Right kidney (tissue), 1 donor: ENCODE measurements at regions not wholly inside any gene's neighbourhood (a gene's known extent, or its start where the extent isn't known, plus 50 kb on each side); places are given as distances from the start of the nearest gene placed in this dataset.
A peak's percentile ranks its signal among the peaks of the same experiment; 100 is the strongest.
"Not testable (repeated sequence)": the region's sequence is repeated elsewhere in the genome, so short reads cannot be mapped to it uniquely, and the experiment has no call there.

Experiments used
- DNase-seq: peaks from one replicate; pipeline ENCODE4 v3.0.0-alpha.2; 2016

- DNase-seq, result no peak
These were observed 50.5 kb upstream of the GRIN2A start for GRCh38 chr16:10232757-10233156.

DNA sequence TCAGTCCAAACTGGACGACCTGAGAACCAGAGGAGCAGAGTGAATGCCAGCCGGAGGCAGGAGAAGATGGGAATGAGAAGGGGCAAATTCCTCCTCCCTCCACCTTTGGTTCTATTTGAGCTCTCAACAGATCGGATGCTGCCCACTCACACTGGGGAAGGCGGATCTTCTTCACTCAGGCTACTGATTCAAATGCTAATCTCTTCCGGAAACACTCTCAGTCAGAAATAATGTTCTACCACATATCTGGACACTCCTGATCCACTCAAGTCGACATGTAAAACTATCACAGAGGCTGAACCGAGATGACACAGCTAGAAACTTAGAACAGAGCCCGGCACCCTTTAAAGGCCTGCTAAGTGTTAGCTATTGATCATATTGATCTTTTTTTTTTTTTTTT lies 57.4 kb upstream of the GRIN2A start:
- DNase-seq, result no peak

GRCh38 chr16:10240854-10241613 lies 58.8 kb upstream of the GRIN2A start:
- DNase-seq, result no peak

- DNase-seq, result no peak
These were observed 59.9 kb upstream of the GRIN2A start for GRCh38 chr16:10242097-10242496.

DNA sequence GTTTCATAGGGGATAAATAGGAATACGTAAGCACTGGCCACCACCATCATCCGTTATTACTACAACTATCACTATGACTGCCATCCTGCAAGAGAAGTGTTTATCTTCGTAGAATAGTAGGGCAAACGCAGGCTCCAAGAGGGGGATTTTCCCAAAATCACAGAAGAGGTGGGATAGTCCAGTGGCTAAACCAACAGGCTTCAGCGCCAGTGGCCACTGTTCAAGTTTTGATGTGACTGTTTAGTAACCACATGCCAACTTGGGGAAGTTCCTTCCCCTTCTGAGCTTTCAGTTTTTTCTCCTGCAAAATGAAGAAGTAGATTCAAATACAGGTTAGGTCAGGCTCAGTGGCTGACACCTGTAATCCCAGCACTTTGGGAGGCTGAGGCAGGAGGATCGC lies 60.7 kb upstream of the GRIN2A start:
- no peak for DNase-seq

DNA sequence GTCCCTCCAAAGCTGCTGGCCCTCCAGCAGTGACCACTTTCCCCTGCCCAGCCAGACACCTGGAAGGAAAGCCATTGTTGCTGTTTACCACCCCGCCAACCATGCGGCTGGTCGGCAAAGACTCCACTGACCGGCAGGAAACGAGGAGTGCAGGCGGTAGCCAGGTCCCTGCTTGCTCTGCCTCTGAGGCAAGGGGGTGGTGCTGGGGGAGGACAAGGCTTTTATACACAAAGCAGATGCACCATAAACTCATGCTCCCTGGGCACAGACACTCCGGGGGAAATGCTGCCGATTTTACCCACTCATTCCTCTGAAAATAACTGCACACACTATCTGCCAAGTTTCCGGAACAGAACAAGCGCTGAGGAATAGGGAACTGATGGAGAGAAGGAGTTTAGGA lies 62.8 kb upstream of the GRIN2A start:
- no peak for DNase-seq

DNA sequence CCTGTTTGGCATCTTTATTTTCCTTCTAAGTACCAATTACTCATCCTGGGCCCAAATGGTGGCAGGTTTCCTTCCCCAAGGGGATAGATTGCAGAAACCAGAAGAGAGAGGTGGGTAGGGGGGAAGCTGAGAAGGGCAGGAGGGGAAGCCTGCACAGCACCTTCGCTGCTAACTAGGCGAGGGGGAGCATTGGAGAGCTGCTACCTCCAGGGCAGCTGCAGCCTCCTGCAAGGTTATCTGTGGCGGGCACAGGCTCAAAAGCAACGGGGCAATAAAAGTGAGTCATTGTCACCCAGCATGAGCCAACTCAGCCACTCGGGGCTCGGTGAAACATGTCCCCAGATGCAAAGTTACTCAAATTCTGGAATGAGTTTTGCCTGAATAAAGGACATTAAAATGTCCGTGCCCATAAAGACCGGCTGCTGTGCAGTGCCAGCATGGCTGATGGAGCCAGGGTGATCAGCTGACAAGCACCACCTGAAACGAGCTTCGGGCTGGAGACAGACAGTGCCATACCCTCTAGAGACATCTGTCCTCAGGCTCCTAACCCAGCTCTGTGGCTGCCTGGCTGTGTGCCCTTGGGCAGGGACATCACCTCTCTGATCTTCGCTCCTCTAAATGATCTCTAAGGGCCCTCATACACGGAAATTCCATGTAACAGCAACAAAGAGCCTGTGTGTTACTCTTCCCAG lies 68.1 kb upstream of the GRIN2A start:
- DNase-seq, result no peak

DNA sequence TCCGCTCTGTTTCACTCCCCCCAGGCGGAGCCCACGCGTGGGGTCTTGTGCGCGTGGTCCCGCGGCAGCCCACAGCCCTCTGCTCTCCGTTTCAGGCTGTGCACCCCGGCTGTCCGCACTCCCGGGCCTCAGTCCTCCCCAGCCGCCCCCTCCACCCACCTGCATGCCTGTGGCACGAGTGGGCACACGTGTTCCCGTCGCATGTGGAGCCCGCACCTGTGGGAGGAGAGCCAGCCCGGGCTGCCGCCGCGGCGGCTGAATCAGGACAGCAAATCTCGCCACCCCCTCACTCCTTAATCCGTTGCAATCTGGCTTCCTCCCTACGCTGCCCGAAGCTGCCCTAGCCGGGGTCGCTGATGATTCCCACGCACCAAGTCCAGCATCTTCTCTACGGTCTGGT lies 69.9 kb upstream of the GRIN2A start:
- no peak for DNase-seq

DNA sequence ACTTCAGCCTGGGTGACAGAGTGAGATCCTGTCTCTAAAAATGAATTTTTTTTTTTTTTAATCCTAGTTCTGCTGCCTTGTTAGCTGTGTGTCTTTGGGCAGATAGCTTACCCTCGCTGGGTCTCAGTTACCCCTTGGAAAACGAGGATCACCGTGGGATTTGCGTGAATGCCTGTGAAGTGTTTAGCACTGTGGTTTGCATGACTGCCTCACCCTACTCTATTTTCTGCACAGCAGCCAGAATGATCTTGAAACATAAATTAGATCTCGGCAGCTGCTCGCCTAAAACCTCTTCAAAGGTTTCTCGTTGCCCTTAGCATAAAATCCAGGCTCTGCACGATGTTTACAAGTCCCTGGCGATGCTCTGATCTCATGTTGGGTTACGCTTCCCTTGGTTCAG lies 71.2 kb upstream of the GRIN2A start:
- no peak for DNase-seq

- DNase-seq, result no peak
These were observed 73.5 kb upstream of the GRIN2A start for GRCh38 chr16:10255728-10256127.

DNA sequence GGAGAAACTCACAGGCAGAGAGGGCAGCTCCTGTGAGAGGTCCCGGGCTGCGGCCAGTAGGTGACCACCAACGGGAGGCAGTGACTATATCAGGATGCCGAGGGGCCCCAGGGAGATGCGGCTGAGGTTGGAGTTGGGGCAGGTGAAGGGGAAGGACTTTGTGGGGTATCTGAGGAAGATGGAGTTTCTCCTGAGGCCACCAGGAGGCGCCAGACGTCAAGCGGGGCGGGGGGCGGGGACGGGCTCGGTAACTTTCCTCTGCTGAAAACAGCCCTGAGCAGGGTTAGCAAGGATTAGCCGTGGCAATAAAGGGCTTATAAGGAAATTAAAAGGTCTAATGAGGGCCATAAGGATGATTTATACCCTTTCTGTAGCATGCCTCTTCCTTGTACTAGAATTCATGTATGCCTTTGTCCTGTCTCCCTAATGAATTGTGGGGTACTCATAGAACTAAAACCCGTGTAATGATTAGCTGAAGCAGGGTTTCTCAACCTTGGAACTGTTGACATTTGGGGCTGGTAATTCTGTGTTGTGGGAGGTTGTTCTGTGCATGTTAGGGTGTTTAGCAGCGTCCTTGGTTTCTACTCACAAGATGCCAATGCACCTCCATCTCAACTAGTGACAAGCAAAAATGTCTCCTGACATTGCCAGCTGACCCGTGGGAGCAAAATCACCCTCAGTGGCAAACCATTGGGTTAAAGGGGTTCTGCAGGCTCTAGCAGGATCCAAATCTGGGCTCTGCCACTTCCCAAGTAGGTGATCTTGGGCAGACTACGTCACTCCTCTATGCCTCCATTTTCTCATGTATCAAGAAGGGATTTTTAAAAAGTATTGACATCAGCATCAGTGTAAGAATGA lies 74.8 kb upstream of the GRIN2A start:
- DNase-seq, result peak; percentile 54

- DNase-seq, result not testable (repeated sequence)
These were observed 75.5 kb upstream of the GRIN2A start for GRCh38 chr16:10257642-10258251.

GRCh38 chr16:10258930-10259603 lies 76.8 kb upstream of the GRIN2A start:
- DNase-seq, result not testable (repeated sequence)

DNA sequence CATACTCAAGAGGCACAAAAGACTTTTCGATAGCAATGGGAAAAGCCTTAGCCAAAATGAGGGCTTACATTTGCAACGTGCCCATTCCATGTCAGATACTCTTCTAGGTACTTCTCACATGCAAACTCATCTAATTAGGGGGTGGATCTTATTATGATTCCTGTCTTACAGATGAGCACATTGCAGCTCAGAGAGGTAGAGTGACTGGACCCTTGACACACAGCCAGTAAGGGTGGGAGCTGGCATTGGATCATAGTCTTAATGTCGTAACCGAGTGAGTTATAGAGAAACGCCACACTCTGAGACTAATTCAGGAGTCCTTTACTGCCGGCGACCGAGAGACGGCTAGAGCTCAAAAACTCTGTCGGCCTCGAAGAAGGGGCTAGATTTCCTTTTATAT lies 78.8 kb upstream of the GRIN2A start:
- DNase-seq, result no peak

GRCh38 chr16:10261526-10261925 lies 79.3 kb upstream of the GRIN2A start:
- not testable (repeated sequence) for DNase-seq

- no peak for DNase-seq
These were observed 80.3 kb upstream of the GRIN2A start for GRCh38 chr16:10262377-10263132.

DNA sequence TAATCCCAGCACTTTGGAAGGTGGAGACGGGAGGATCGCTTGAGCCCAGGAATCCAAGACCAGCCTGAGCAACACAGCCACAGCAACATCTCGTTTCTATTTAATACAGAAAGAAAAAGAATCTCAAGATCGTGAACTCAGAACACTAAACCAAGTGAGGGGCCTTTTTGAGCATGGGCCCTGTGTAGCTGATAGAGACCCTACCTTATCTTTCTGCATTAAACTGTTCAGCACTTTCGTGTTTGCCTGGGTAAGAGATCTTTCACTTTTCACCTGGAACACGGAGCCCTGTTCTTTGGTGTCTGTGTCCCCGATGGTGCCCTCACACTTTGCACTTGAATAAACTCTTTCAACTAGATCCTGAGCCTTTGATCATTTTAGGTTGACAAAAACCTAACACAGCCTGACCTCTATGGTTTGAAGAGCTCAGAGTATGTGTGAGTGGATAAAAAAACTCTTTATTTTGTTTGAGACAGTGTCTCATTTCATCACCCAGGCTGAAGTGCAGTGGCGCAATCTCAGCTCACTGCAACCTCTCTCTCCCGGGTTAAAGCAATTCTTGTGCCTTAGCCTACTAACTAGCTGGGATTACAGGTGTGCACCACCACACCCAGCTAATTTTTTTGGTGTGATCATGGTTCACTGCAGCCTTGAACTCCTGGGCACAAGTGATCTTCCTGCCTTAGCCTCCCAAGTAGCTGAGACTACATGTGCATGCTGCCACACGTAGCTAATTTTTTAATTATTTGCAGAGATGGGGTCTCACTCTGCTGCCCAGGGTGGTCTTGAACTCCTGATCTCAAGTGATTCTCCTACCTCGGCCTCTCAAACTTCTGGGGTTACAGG lies 83.8 kb upstream of the GRIN2A start:
- DNase-seq, result peak; percentile 19

DNA sequence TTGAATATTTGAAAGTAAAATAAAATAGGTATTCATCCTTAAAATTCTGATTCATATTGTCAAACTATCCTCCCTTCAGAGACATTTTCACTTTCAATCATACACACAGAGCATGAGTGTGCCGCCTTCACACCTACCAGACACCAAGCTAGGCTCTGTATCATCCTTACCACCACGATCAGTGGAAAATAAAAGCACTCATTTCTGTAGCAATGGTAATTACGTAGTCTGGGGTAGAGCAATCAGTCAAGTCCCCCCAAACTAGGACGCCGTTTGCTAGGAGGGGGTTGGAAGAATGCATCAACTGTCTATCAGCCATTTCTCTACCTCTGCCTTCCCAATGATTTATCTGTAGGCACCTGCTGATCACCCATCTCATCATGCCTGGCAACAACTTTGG lies 84.6 kb upstream of the GRIN2A start:
- DNase-seq, result no peak

- DNase-seq, result no peak
These were observed 87.4 kb upstream of the GRIN2A start for GRCh38 chr16:10269632-10270031.

DNA sequence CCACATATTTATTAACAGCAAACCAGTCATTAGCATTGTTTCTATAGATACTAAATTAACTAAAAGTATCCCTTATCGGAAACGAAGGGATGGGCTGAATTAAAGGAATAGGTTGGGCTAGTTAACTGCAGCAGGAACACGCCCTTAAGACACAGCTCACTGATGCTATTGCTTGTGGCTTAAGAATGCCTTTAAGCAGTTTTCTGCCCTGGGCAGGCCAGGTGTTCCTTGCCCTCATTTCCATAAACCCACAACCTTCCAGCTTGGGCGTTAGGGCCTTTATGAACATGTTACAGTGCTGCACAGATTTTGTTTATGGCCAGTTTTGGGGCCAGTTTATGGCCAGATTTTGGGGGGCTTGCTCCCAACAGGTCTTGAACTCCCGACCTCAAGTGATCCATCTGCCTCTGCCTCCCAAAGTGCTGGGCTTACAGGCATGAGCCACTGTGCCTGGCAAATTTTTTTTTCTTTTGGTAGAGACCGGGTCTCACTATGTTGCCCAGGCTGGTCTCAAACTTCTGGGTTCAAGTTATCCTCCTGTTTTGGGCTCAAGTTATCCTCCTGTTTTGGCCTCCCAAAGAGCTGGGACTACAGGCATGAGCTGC lies 90.1 kb upstream of the GRIN2A start:
- DNase-seq, result not testable (repeated sequence)
